Endothelial cell (in vitro differentiated cells): ENCODE measurements at regions not wholly inside any gene's neighbourhood (a gene's known extent, or its start where the extent isn't known, plus 50 kb on each side); places are given as distances from the start of the nearest gene placed in this dataset.

Source experiments
- DNase-seq: peaks from one replicate; pipeline ENCODE4 v3.0.0; 2021; ENCODE audit warnings: low spot score
- H3K27ac Mint-ChIP-seq: one replicate; pipeline ENCODE4 v1.8.0; 2021; ENCODE audit warnings: mixed read lengths, inconsistent platforms; ENCODE audit not compliant: unreplicated experiment
- H3K27me3 Mint-ChIP-seq: one replicate; pipeline ENCODE4 v1.8.0; 2021; ENCODE audit warnings: mild to moderate bottlenecking, moderate library complexity, mixed read lengths, inconsistent platforms; ENCODE audit not compliant: unreplicated experiment
- H3K36me3 Mint-ChIP-seq: one replicate; pipeline ENCODE4 v1.8.0; 2021; ENCODE audit warnings: mild to moderate bottlenecking, low read depth, mixed read lengths, inconsistent platforms; ENCODE audit not compliant: unreplicated experiment
- H3K4me1 Mint-ChIP-seq: one replicate; pipeline ENCODE4 v1.8.0; 2021; ENCODE audit warnings: mild to moderate bottlenecking, mixed read lengths, inconsistent platforms; ENCODE audit not compliant: unreplicated experiment
- H3K4me3 Mint-ChIP-seq: one replicate; pipeline ENCODE4 v1.8.0; 2021; ENCODE audit warnings: mild to moderate bottlenecking, mixed read lengths, inconsistent platforms; ENCODE audit not compliant: unreplicated experiment
- H3K9me3 Mint-ChIP-seq: one replicate; pipeline ENCODE4 v1.8.0; 2021; ENCODE audit warnings: mixed read lengths, inconsistent platforms; ENCODE audit not compliant: unreplicated experiment
- CTCF ChIP-seq: fragments of 200-600 bp; sonication (generic); IDR thresholded peaks from one replicate; pipeline ENCODE4 v1.5.0; 2021; ENCODE audit warnings: antibody characterized with exemption; ENCODE audit not compliant: unreplicated experiment

DNA sequence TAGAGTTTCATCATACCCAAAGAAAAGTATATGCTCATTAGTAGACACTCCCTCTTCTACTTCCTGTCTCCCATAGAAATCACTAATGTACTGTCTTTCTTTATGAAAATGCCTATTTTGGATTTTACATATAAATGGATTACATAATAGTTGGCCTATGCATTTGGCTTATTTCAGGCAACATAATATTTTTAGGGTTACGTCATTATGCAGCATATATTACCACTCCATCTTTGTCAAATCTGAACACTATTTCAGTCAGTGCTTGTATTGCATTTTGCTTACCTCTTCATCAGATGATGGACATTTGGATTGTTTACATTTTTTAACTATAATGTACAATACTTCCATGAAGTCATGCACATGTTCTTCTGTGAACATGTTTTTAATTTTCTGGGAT is 1406.1 kb downstream of the LRFN5 start:
- Mint-ChIP-seq H3K27me3 (no peaks in the 10 kb centered on the region), H3K4me3 (no peak overlapping the region), H3K4me1 (no peaks in the 10 kb centered on the region), H3K36me3 (peaks cover 10% of the 10 kb centered on the region), H3K27ac (no peak overlapping the region), H3K9me3 (peaks cover 11% of the 10 kb centered on the region)
- no peak for TF ChIP-seq CTCF
- DNase-seq, result no peak

GRCh38 chr14:43005807-43006206 is 1399.1 kb downstream of the LRFN5 start:
- no peak for TF ChIP-seq CTCF
- H3K27me3 Mint-ChIP-seq, result peaks cover 1% of the 10 kb centered on the region
- no peaks in the 10 kb centered on the region for H3K4me1 Mint-ChIP-seq
- no peak overlapping the region for H3K27ac Mint-ChIP-seq
- DNase-seq, result no peak
- peaks cover 41% of the 10 kb centered on the region for H3K9me3 Mint-ChIP-seq
- no peak overlapping the region for H3K4me3 Mint-ChIP-seq
- peaks cover 17% of the 10 kb centered on the region for H3K36me3 Mint-ChIP-seq

DNA sequence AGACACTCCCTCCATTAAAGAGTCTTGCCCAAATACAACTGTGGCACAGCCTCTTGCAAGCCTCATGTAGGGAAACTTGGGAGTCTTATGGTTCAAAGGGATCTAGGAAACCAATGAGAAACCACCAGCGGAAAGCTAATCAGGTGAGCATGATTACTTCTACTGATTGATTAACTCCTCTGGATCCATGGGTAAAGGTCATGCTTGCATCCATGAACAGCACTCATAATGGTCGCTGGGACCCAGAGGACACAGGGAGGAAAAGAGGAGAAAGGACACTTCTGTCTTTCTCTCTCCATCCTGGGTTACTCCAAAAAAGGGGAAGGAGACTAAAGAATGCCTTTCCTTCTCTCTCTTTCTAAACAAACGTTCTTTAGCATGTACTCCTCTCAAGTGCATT is 1397.2 kb downstream of the LRFN5 start:
- Mint-ChIP-seq H3K4me3 (no peak overlapping the region), H3K36me3 (peaks cover 13% of the 10 kb centered on the region), H3K4me1 (no peaks in the 10 kb centered on the region), H3K27me3 (peaks cover 1% of the 10 kb centered on the region), H3K27ac (no peak overlapping the region), H3K9me3 (peaks cover 36% of the 10 kb centered on the region)
- TF ChIP-seq CTCF, result no peak
- no peak for DNase-seq

DNA sequence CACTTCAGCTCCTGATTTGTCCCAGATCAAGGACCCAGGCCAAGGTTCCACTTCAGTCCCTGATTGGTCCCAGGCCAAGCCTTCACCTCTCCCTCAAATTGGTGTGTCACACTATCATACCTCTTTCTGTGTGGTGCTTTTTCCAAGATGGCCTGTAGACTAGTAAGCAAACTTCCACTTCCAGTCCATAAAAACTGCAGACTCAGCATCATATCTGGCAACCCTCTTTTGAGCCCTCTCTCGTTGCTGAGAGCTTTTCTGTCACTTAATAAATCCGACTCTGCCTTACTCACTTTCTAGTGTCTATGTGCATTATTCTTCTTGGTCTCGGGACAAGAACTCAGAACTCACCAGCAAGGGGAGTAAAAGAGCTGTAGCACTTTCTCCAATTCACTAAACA is 1395.1 kb downstream of the LRFN5 start:
- peaks cover 7% of the 10 kb centered on the region for H3K36me3 Mint-ChIP-seq
- H3K4me3 Mint-ChIP-seq, result no peak overlapping the region
- no peak for DNase-seq
- H3K27ac Mint-ChIP-seq, result no peak overlapping the region
- no peak for TF ChIP-seq CTCF
- H3K4me1 Mint-ChIP-seq, result no peaks in the 10 kb centered on the region
- peaks cover 21% of the 10 kb centered on the region for H3K9me3 Mint-ChIP-seq
- peaks cover 1% of the 10 kb centered on the region for H3K27me3 Mint-ChIP-seq

GRCh38 chr14:42994051-42994736 is 1387.5 kb downstream of the LRFN5 start:
- no peak overlapping the region for H3K4me3 Mint-ChIP-seq
- H3K27me3 Mint-ChIP-seq, result no peaks in the 10 kb centered on the region
- no peaks in the 10 kb centered on the region for H3K9me3 Mint-ChIP-seq
- H3K36me3 Mint-ChIP-seq, result no peaks in the 10 kb centered on the region
- DNase-seq, result no peak
- H3K4me1 Mint-ChIP-seq, result no peaks in the 10 kb centered on the region
- no peak for TF ChIP-seq CTCF
- no peak overlapping the region for H3K27ac Mint-ChIP-seq
